Lower leg skin (tissue), 3 donors: ENCODE measurements at regions not wholly inside any gene's neighbourhood (a gene's known extent, or its start where the extent isn't known, plus 50 kb on each side); places are given as distances from the start of the nearest gene placed in this dataset.

Source experiments
- POLR2A ChIP-seq, 2 donors: fragments of 450-650 bp; IDR thresholded peaks; one replicate each; pipeline ENCODE4 v1.6.1; 2016 to 2017; ENCODE audit warnings: antibody characterized with exemption in 2 of 2, mild to moderate bottlenecking in 1 of 2, moderate library complexity in 1 of 2
- TF ChIP-seq, protein P1 (sequence below), 3 donors: fragments of 450-650 bp; IDR thresholded peaks; one replicate each; pipeline ENCODE4 v1.5.1; 2016; ENCODE audit warnings: antibody characterized with exemption in 3 of 3, mild to moderate bottlenecking in 3 of 3, moderate library complexity in 2 of 3

DNA sequence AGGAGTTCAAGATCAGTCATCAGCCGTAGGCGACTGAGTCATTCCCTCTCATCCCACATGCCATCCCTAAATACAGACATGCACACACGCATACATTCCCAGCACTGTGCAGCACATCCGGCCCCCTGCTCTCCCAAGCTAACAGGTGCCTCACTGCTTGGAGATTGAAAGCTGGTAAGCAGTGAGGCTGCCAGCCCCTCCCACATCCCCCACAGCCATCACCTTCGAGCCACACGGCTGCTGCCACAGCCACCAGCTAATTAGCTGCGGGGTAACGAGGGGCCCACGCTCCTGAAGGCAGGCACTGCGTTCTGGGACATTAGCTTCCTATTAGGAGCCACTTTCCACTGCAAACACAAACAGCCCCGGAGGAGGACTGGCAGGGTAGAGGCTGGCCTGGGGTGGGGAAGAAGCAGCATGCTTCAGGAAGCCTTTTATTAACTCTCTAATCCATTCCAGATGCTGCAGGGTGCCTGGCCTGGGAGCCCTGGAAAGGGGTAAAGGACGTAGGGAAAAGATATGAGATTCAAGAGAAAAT, 179.6 kb downstream of the CCT6B start:
- TF ChIP-seq, protein P1, sequence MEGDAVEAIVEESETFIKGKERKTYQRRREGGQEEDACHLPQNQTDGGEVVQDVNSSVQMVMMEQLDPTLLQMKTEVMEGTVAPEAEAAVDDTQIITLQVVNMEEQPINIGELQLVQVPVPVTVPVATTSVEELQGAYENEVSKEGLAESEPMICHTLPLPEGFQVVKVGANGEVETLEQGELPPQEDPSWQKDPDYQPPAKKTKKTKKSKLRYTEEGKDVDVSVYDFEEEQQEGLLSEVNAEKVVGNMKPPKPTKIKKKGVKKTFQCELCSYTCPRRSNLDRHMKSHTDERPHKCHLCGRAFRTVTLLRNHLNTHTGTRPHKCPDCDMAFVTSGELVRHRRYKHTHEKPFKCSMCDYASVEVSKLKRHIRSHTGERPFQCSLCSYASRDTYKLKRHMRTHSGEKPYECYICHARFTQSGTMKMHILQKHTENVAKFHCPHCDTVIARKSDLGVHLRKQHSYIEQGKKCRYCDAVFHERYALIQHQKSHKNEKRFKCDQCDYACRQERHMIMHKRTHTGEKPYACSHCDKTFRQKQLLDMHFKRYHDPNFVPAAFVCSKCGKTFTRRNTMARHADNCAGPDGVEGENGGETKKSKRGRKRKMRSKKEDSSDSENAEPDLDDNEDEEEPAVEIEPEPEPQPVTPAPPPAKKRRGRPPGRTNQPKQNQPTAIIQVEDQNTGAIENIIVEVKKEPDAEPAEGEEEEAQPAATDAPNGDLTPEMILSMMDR (IDR thresholded peaks at IDR 0.05), result no peak
- no peak for TF ChIP-seq POLR2A (IDR thresholded peaks at IDR 0.05)
